Left ventricle myocardium inferior (tissue), 1 donor: ENCODE measurements at regions not wholly inside any gene's neighbourhood (a gene's known extent, or its start where the extent isn't known, plus 50 kb on each side); places are given as distances from the start of the nearest gene placed in this dataset.
"Not testable (repeated sequence)": the region's sequence is repeated elsewhere in the genome, so short reads cannot be mapped to it uniquely, and the experiment has no call there.

Source experiments
- DNase-seq: peaks from one replicate; pipeline ENCODE4 v3.0.0-alpha.2; 2020
- H3K27ac ChIP-seq: fragments of 200-600 bp; replicated peaks from 2 replicates; pipeline ENCODE4 v1.8.0; 2021
- H3K27me3 ChIP-seq: fragments of 200-600 bp; 2 replicates; pipeline ENCODE4 v1.8.0; 2021; ENCODE audit warnings: low read depth
- H3K36me3 ChIP-seq: fragments of 200-600 bp; 2 replicates; pipeline ENCODE4 v1.8.0; 2021
- H3K4me1 ChIP-seq: fragments of 200-600 bp; 2 replicates; pipeline ENCODE4 v1.8.0; 2021
- H3K4me3 ChIP-seq: fragments of 200-600 bp; 2 replicates; pipeline ENCODE4 v1.8.0; 2021; ENCODE audit warnings: mild to moderate bottlenecking, moderate library complexity
- H3K9me3 ChIP-seq: fragments of 200-600 bp; replicated peaks from 2 replicates; pipeline ENCODE4 v1.8.0; 2021
- CTCF ChIP-seq: fragments of 200-600 bp; IDR thresholded peaks from 2 replicates; pipeline ENCODE4 v1.8.0; 2021; ENCODE audit warnings: antibody characterized with exemption, mild to moderate bottlenecking, borderline replicate concordance
- intact Hi-C: fragments of 100-400 bp; cut with micrococcal nuclease; formaldehyde crosslinking; loops from one replicate; pipeline ENCODE4 v1.11.0; 2022
- donor health status: DM: no; HTN: yes; CAD: no; lungs with severe emphysema.

- no peaks in the 10 kb centered on the region for H3K27me3 ChIP-seq
- no peak for TF ChIP-seq CTCF
- H3K36me3 ChIP-seq: no peaks in the 10 kb centered on the region
- H3K4me3 ChIP-seq: no peak overlapping the region
- intact Hi-C loops: no loop called here
- peaks cover 4% of the 10 kb centered on the region for H3K9me3 ChIP-seq
- H3K27ac ChIP-seq: no peak overlapping the region
- no peak for DNase-seq
- no peaks in the 10 kb centered on the region for H3K4me1 ChIP-seq
Measured at GRCh38 chrX:117834076-117834475, 282.5 kb downstream of the KLHL13 start.

GRCh38 chrX:117821472-117821871 is 295.1 kb downstream of the KLHL13 start:
- H3K36me3 ChIP-seq, H3K4me1 ChIP-seq, DNase-seq, H3K4me3 ChIP-seq, intact Hi-C loops, H3K27me3 ChIP-seq, H3K27ac ChIP-seq: not testable (repeated sequence)
- peaks cover 13% of the 10 kb centered on the region for H3K9me3 ChIP-seq

- intact Hi-C loops: no loop called here
- H3K4me3 ChIP-seq: no peak overlapping the region
- no peak overlapping the region for H3K27ac ChIP-seq
- H3K9me3 ChIP-seq: peaks cover 20% of the 10 kb centered on the region
- TF ChIP-seq CTCF: no peak
- no peak for DNase-seq
- H3K27me3 ChIP-seq: no peaks in the 10 kb centered on the region
- no peaks in the 10 kb centered on the region for H3K36me3 ChIP-seq
- no peaks in the 10 kb centered on the region for H3K4me1 ChIP-seq
Measured at GRCh38 chrX:117808426-117808825, 308.2 kb downstream of the KLHL13 start.

- no peak for DNase-seq
- Histone ChIP-seq H3K27ac (no peak overlapping the region), H3K4me1 (no peaks in the 10 kb centered on the region), H3K9me3 (no peaks in the 10 kb centered on the region), H3K36me3 (no peaks in the 10 kb centered on the region), H3K4me3 (no peak overlapping the region), H3K27me3 (no peaks in the 10 kb centered on the region)
- no peak for TF ChIP-seq CTCF
- intact Hi-C loops: no loop called here
Measured at GRCh38 chrX:117803463-117803862, 313.1 kb downstream of the KLHL13 start.

GRCh38 chrX:117788339-117788738 is 328.3 kb downstream of the KLHL13 start:
- Histone ChIP-seq H3K27ac (no peak overlapping the region), H3K36me3 (no peaks in the 10 kb centered on the region), H3K4me3 (no peak overlapping the region), H3K4me1 (no peaks in the 10 kb centered on the region), H3K27me3 (no peaks in the 10 kb centered on the region), H3K9me3 (no peaks in the 10 kb centered on the region)
- intact Hi-C loops: no loop called here
- TF ChIP-seq CTCF: no peak
- DNase-seq: no peak

- H3K27ac ChIP-seq: no peak overlapping the region
- intact Hi-C loops: no loop called here
- H3K4me1 ChIP-seq: no peaks in the 10 kb centered on the region
- no peaks in the 10 kb centered on the region for H3K36me3 ChIP-seq
- H3K27me3 ChIP-seq: no peaks in the 10 kb centered on the region
- H3K9me3 ChIP-seq: no peaks in the 10 kb centered on the region
- DNase-seq: no peak
- no peak for TF ChIP-seq CTCF
- H3K4me3 ChIP-seq: no peak overlapping the region
Measured at GRCh38 chrX:117771384-117771783, 345.2 kb downstream of the KLHL13 start.
